GM12892 (cell line): ENCODE measurements at regions not wholly inside any gene's neighbourhood (a gene's known extent, or its start where the extent isn't known, plus 50 kb on each side); places are given as distances from the start of the nearest gene placed in this dataset.

ENCODE experiments used
- DNase-seq: peaks from one replicate; pipeline ENCODE4 v3.0.0; 2011; ENCODE audit not compliant: insufficient read length
- FAIRE-seq: peaks from 2 replicates; lab custom pipeline; 2011; peaks lifted over from hg19 to GRCh38; lab: Jason Lieb, UNC
- POLR2A ChIP-seq: IDR thresholded peaks from 2 replicates; pipeline ENCODE4 v1.6.1; 2011; ENCODE audit warnings: low read depth, low read length, control low read depth
- POLR2AphosphoS5 ChIP-seq: IDR thresholded peaks from 2 replicates; pipeline ENCODE4 v1.6.1; 2011; ENCODE audit warnings: low read depth, low read length, control low read depth
- TAF1 ChIP-seq: IDR thresholded peaks from 2 replicates; pipeline ENCODE4 v1.6.1; 2011; ENCODE audit warnings: low read depth, mild to moderate bottlenecking, control low read depth, low read length, borderline replicate concordance

DNA sequence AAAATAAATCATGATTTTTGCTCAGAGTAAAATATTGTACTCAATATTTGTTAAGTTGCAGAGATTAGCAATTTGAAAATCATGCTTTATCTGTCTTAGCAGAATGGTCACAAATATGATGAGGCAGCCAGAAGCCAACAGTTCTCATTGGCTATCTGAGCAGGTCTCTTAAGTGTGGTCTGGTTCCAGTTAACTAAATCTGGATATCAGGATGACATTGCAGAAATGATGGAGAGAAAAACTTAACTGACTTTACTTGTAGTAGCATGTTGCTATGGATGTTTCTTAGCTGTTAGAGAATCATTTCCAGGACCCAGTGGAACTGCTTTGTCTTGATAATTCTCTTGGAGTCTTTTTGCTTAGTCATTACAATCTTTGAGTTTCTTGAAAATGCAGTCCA, 1070.3 kb downstream of the JRKL start:
- TF ChIP-seq POLR2AphosphoS5 = no peak
- no peak for TF ChIP-seq TAF1
- TF ChIP-seq POLR2A = no peak
- FAIRE-seq (no peak), DNase-seq (no peak)

DNA sequence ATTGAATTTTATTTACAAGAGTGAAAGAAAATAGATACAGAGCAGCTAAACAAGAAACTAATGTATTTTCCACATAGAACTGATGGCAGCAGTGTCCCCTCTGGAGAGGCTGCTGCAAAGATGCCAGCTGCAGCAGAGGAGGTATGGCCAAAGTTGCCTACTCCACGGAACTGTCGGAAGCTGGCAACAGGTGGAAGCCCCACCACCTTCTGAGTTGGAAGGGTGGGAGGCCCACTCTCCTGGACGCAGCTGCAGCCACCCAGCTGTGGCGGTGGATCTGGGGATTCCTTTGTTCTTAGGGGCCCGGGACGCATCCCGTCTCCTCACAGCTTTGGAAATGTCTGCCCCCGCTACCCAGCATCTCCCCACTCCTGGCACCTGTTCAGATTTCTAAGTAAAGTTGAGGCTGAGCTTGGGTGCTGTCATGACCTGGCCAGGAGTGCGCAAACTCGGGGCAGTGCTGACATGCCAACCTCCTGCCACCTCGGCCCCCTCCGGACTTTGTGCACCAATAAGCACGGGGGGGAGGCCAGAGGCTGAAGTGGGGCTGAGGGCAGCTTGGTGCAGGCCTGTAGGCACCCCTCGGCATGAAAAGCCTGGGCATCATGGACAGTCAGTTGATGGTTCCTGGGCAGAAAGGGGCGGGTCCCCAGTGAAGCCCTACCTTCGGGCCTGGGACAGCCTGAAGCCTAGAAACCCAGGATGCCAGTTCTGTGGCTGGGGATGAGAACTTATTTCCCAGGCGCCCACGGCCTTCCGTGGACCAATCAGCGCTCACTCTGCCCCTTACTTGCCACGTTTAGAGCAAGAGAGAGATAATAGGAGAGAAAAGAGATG, 1071.4 kb downstream of the JRKL start:
- TF ChIP-seq TAF1 (no peak), POLR2A (no peak), POLR2AphosphoS5 (no peak)
- no peak for DNase-seq
- no peak for FAIRE-seq

DNA sequence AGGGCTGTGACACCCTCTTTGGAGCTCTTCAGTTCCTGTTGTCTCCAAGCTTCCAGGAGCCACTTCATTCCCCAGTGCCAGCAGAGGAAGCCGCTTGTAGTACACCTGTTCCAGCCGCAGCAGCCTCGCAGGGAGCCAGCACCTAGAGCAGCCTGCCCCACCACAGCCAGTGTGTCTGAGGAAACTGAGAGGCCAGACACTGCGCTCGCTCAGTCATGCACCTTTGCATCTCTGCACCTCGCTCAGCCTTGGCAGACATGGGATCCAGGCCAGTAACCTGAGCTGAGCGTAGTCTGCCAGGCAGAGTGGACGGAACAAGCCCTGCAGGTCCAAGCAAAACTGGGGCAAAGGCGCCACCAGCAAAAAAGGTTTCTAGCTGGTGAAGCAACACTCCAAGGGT, 1072.1 kb downstream of the JRKL start:
- DNase-seq = no peak
- no peak for TF ChIP-seq POLR2AphosphoS5
- TF ChIP-seq POLR2A = no peak
- no peak for TF ChIP-seq TAF1
- no peak for FAIRE-seq

DNA sequence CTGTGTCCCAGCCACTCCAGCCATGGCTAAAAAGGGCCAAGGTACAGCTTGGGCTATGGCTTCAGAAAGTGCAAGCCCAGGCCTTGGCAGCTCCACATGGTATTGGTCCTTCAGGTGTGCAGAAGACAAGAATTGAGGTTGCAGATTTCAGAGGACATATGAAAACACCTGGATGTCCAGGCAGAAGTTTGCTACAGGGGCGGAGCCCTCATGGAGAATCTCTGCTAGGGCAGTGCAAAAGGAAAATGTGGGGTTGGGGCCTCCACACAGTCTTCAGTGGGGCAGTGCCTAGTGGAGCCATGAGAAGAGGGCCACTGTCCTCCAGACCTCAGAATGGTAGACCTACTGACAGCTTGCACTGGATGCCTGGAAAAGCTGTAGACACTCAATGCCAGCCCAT, 1074.1 kb downstream of the JRKL start:
- TF ChIP-seq TAF1 (no peak), POLR2A (no peak), POLR2AphosphoS5 (no peak)
- FAIRE-seq (no peak), DNase-seq (no peak)

DNA sequence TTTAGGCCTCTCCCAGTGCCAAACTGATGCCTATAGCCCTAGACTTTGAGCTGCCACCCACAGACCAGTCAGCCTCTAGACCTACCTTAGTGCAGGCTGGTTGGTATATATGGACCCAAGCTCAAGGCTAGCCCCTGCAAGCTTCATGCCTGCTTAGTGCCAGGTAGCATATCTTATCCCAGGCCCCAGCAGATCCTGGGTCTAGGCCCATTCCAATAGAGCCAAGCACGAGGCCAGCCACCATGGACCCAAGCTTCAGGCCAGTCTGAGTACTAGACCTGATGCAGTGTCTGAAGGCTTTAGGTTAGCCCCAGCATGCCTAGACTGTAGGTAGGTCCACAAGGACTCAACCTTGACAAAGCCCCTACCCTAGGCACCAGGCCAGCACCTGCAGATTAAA, 1081.7 kb downstream of the JRKL start:
- FAIRE-seq = no peak
- DNase-seq = no peak
- TF ChIP-seq POLR2AphosphoS5 (no peak), TAF1 (no peak), POLR2A (no peak)

DNA sequence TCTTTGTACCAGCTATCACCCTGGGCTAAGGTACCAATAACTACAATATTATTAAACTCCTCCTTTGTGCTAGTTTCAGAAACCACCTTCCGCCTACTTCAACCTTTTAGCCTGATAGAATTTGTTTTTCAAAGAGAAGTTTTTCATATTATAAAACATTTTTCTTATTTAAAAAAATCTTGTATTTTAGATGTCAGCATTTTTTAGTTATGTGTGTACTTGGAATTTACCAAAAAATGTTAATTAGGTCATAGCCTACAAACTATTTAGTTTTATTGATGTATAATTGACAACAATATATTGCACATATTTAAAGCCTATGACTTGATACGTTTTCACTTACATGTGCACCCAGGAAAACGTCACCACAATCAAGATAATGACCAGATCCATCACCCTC, 1097.6 kb downstream of the JRKL start:
- no peak for FAIRE-seq
- TF ChIP-seq POLR2A = no peak
- TF ChIP-seq TAF1 = no peak
- no peak for TF ChIP-seq POLR2AphosphoS5
- no peak for DNase-seq

DNA sequence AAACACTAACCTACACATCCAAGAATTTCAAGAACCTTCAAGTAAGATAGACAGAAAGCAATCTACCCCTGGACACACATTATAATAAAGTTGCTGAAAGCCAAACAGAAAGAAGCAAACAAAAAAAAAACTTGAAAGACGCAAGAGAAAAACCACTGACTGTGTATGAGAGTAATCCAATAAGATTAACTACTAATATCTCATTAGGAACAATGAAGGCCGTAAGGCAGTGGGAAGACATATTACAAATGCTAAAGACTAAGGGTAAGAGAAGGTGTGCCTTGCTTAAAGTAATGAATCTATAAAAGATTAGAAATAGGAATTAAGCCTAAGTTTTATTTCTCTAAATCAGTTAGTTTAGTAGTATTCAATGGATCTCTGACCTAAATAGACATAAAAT, 1109.1 kb downstream of the JRKL start:
- TF ChIP-seq TAF1 (no peak), POLR2AphosphoS5 (no peak), POLR2A (no peak)

DNA sequence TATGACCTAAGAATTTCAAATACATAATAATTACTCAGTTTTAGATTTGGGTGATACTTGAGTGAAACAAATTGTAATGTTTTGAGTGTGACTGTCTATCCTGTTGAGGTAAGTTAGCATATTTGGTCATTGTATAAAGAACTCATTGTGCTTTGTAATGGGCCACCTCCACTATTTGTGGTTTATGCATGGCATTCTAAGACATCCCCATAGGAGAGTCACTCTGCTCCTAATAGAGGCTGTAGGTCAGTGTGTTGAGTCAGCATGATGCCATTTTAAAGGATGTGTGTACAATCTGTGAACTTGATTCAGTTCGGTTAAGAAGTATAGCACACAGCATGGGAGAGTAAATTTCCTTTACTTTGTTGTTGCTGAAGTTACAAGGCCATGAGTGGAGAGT, 1112.4 kb downstream of the JRKL start:
- FAIRE-seq = no peak
- no peak for DNase-seq
- no peak for TF ChIP-seq POLR2A
- TF ChIP-seq TAF1 = no peak
- TF ChIP-seq POLR2AphosphoS5 = no peak

More for the DNA sequence above, 1109.1 kb downstream of the JRKL start:
- no peak for DNase-seq
- no peak for FAIRE-seq

DNA sequence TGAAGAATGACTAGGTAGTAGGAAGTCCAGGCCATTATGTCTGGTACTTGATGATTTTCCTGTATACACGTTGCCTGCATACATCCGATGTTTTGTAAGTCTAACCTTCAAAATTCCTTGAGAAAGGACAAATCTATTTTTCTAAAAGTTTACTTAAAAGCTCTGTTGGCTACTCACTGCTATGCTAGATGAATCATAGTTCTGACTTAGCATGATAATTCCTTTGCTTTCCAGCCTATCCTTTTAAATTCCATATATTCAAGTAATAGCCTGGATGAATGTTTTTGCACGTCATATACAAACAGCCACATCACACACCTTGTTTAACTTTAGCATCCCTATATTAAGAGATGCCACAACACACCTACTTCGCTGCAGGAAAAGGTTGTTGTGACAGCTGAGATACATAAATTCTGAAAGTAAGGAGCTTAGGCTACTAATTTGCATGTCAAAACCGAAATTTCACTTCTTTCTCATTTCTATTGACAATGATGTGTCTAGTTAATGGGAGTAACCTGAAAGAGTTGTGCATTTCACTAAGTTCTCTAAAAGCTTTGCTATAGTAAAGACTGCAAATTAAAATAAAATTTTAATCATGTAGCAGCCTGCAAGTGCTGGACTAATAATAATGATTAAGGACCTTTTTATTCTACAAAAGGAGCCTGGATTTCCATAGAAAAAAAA, 1116.4 kb downstream of the JRKL start:
- no peak for DNase-seq
- TF ChIP-seq TAF1 (no peak), POLR2A (no peak), POLR2AphosphoS5 (no peak)
- FAIRE-seq = no peak

DNA sequence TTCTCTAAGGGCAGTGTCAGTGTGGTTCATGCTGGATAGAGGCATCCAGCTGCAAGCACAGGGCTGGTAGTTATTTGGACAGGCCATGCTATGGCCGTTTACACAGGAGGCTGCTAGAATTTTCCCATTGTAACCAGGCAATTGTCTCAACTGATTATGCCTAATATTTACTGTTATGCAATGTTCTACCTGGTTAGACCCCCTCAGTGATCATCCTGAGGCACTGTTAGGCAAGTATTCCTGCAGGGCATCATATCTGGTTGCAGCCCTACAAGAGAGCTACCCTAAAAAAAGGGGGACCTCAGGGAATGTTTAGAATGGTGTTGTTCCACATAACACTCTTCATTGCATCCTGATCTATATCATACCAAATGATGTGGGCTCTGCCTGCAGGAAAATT, 1124.6 kb downstream of the JRKL start:
- no peak for DNase-seq
- FAIRE-seq = no peak

DNA sequence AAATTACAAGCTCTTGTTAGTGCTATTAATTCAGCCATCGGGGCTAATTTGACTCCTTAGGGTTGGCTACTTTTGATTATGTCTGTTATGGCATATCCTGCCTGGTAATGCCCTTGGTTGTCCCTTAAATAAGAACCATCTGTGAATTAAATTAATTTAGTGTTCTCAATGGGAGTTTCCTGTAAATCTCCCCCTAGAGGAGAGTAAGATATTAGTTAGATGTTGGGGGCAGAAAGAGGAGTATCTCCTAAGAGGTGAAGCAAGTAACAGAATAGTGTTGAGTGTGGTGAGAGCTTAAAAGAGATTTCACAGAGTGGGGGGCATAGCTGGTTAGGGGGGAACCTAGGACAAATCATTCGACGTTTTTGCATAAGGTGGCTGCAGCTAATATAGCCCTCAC, 1126.9 kb downstream of the JRKL start:
- TF ChIP-seq TAF1 (no peak), POLR2A (no peak), POLR2AphosphoS5 (no peak)
- no peak for DNase-seq
- FAIRE-seq = no peak

More for the DNA sequence above, 1124.6 kb downstream of the JRKL start:
- TF ChIP-seq POLR2AphosphoS5 (no peak), TAF1 (no peak), POLR2A (no peak)

DNA sequence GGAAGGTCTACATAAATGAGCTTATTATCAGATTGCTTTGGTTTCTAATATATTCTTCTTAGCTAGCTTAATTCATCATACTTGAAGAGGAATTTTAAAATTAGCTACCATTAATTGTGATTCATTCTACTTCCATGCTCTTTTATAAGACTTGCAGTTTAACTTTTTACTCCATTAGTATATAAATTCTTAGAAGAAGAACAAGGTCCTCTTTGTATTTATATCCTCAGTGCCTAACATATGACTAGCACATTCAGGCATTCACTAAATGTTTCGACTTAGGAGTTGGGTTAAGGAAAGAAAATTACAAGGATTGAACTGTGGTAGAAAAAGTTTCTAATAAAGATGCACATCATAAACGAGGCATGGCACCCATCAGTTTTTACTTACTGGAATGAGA, 1135.5 kb downstream of the JRKL start:
- TF ChIP-seq TAF1 (no peak), POLR2A (no peak), POLR2AphosphoS5 (no peak)
- DNase-seq = no peak
- no peak for FAIRE-seq
